GM19240 (cell line): ENCODE measurements at regions not wholly inside any gene's neighbourhood (a gene's known extent, or its start where the extent isn't known, plus 50 kb on each side); places are given as distances from the start of the nearest gene placed in this dataset.

ENCODE experiments used
- DNase-seq: peaks from one replicate; pipeline ENCODE4 v3.0.0; 2011; ENCODE audit warnings: low spot score; ENCODE audit not compliant: insufficient read length

DNA sequence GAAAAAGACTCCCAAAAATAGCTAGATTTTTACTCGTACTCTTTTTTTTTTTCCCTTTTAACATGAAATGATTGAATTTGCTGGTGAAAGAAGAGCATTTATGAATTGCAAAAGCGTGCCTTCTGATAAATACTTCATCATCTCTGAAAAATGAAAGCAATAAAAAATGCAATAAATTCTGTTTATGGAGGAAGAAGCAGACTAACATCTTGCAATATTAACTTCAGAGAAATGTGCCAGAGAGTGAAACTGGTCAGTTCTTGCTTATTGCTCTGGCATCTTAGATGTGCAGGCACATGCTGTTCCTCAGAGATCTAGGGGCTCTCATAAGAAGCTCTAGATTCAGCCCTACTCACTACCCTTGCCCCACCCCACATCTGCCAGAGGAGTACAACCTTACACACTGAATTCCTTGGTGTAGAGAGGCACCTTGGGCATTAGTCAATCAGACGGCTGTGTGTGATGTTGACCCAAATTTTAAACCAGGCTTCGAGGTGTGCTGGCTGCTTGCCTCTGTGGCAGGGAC is 891.1 kb upstream of the GHITM start:
- no peak for DNase-seq

DNA sequence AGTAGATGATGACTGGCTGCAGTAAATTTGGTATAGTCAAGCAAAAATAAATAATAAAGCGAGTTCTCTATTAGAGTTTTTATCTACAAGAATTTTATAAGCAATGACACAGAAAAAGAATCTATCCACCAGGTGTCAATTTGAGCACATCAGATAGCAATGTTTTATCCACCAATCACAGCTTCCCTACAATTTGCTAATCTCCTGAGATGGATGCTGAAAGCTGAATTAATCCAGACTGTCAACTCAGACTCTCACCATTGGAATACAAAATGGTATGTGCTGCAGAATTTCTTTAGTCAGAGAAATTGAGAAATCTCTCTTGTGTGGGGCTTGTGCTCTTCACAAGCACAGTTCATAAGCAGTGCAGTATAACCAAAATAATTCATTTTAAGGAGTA is 888.9 kb upstream of the GHITM start:
- no peak for DNase-seq

DNA sequence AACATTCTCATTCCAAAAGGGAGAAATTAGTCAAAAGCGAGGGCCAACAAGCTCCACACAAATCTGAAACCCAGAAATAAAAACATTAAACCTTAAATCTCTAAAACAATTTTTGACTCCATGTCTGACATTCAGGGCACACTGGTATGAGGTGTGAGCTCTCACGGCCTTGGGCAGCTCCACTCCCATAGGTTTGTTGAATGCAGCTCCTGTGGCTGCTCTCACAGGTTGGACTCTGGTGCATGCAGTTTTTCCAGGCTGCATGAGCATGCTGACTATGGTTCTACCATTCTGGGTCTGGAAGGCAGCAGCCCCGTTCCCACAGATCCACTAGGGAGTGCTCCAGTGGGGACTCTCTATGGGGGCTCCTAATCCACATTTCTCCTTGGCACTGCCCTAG is 887.1 kb upstream of the GHITM start:
- DNase-seq: no peak

DNA sequence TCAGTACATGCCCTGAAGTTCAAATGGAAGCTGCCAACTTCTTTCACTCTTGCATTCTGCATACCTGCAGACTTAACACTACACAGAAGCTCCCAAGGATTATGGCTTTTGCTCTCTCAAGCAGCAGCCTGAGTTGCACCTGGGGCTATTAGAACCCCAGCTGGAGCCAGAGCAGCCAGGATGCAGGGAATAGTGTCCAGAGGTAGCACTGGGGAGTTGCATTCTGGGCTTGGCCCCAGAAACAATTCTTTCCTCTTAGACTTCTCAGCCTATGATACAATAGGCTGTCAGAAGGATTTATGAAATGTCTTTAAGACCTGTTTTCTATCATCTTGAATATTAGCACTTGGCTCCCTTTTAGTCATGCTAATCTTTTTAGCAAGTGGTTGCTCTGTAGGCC is 886.7 kb upstream of the GHITM start:
- DNase-seq: no peak

DNA sequence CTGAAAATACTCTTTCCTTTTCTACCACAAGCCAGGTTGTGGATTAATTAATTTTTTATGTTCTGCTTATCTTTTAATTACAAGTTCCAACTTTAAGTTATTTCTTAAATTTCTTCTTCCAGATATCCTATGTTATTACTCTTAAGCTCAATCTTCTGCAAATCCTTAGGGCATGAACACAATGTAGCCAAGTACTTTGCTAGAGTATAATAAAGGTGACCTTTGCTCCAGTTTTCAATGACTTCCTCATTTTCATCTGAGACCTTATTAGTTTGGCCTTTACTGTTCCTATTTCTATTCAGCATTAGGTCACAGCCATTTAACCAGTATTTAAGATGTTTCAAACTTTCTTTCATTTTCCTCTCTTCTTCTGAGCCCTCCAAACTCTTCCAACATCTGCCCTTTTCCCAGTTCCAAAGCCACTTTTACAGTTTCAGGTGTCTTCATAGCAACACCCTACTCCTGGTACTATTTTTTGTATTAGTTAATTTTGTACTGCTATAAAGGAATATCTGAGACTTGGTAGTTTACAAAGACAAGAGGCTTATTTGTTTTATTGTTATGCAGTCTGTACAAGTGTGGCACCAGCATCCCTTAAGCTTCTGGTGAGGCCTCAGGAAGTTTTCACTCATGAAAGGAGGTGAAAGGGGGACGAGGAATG is 886.2 kb upstream of the GHITM start:
- DNase-seq: no peak

DNA sequence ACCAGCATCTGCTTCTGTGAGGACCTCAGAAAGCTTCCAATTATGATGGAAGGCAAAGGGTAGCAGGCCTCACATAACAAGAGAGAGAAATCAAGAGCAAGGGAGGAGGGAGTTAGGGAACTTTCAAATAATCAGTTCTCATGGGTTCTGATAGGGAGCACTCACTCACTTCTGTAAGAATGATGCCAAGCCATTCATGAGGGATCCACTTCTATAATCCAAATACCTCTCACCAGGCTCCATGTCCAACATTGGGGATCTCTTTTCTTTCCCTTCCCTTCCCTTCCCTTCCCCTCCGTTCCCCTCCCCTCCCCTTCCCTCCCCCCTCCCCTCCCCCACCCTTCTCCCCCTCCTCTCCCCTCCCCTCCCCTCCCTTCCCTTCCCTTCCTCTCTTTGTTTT is 884.6 kb upstream of the GHITM start:
- DNase-seq: no peak

GRCh38 chr10:83262434-83262833 is 876.9 kb upstream of the GHITM start:
- no peak for DNase-seq

GRCh38 chr10:83272666-83273434 is 866.5 kb upstream of the GHITM start:
- DNase-seq: no peak

DNA sequence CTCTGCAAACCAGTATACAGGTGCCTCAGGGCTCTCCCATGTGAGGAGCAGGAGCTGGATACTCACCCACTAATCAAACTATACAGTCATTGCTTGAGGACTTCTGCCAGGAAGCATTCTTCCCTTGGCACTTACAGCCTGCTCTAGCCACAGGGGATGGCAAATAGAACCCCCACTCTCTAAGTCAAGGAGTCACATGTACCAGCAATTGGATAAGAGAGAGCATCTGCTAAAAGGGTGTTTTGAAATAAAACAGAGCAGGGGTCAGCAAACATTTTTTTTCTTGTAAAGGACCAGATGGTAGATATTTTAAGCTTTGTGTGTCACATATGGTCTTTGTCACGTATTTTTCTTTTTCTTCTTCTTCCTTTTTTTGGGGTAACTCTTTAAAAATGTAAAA is 865.2 kb upstream of the GHITM start:
- no peak for DNase-seq

DNA sequence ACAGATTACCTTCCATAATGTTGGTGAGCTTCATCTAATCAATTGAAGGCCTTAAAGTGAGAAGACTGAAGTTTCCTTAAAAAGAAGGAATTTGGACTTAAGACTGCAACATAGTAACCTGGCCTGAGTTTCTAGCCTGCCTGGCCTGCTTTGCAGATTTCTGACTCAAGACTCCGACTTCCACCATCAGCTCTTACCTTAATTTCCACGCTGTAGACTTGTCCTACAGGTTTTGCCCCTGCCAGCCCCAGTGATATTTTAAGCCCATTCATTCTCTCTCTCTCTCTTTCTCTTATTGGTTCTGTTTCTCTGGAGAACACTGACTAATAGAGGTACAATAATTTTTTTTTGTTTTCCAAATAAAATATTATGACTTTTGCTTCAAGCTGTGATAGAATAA is 862.3 kb upstream of the GHITM start:
- no peak for DNase-seq

- no peak for DNase-seq
Measured at GRCh38 chr10:83283151-83283550, 856.2 kb upstream of the GHITM start.

DNA sequence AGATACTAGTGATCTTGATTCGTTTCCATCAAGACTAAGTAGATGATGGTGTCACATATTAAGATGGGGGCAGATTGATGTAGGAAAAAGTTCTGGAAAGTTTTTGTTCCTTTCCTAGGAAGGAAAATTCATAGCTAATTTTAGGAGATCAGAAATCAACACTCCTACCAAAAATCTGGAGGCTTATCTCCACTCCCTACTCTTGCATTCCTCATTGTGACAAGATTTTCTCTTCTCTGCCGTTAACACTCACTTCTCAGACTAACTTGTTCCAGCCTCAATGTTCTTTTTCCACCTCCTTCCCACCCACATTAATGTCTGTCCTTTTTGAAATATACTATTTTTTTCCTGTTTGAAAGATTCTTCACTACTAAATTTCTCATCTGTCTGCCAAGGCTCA is 851.9 kb upstream of the GHITM start:
- DNase-seq: no peak

- DNase-seq: no peak
Measured at GRCh38 chr10:83289373-83289772, 849.9 kb upstream of the GHITM start.

GRCh38 chr10:83289948-83290347 is 849.4 kb upstream of the GHITM start:
- DNase-seq: no peak

DNA sequence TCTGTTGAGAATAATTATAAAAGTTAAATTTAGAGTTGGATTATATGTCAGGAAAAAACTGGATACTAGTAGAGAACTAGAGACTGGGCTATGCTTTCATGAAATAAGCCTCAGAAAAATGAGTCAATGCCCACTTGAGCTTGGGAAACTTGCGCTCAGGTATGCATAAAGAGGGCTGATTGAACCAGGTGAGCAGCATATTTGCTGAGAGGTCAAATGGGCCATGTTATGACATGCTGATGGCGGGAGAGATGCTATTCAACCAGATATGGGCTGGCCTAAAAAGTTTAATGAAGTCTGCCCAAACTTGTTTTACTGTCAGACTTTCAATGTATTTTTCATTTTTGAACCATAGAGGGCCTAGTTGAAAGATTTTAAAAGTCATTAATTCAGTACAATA is 837.6 kb upstream of the GHITM start:
- DNase-seq: no peak

- DNase-seq: no peak
Measured at GRCh38 chr10:83302623-83303022, 836.7 kb upstream of the GHITM start.

GRCh38 chr10:83310688-83311087 is 828.6 kb upstream of the GHITM start:
- DNase-seq: no peak

DNA sequence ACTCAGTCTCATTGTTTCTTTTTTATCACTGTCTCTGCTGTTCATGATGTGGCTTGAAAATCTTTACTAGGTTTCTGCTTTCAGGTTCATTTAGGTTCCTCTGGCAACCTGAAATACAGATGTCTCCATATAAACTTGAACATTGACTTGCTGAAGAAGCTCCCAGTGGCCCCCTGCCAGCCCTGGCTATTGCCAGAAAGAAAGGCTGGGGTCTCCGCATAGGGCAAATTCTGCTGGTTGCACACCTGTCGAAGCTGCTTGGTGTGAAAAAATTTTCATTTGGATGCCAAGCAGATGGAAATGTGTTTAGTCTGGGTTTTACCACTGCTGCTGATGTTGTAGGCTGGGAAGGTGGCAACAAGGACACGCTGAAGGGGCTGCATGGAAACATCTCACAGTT is 826.7 kb upstream of the GHITM start:
- DNase-seq: no peak

DNA sequence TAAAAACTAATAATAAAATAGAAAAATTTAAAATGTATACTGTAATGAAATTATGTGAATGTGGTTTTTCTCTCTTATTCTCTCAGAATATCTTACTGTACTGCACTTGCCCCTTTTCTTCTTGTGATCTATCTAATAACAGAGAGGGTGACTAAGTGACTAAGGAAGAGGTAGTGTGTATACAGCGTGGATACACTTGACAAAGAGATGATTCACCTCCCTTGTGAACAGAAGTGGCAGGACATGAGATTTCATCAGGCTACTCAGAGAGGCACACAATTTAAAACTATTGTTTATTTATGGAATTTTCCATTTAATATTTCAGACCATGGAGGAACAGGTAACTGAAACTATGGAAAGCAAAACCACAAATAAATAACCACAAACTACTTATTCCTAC is 806.6 kb upstream of the GHITM start:
- DNase-seq: no peak

DNA sequence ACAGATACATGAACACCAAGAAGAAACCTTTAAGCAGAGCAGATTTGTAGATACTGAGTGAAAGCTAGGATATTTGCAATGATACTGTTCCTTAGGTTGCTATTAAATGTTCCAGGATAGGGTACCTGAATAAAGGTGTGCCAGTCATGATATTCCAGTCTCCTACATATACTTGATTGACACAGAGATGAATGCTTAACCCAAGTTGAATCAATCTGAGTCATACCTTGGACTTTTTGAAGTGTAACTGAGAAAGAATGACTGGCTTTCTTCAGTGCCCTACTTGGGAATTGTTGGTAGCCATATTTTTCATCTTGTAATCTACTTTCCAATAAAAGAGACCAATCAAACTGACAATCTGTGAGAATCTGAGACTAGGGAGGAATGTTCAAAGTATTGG is 805.7 kb upstream of the GHITM start:
- DNase-seq: no peak

- no peak for DNase-seq
Measured at GRCh38 chr10:83343676-83344075, 795.6 kb upstream of the GHITM start.

DNA sequence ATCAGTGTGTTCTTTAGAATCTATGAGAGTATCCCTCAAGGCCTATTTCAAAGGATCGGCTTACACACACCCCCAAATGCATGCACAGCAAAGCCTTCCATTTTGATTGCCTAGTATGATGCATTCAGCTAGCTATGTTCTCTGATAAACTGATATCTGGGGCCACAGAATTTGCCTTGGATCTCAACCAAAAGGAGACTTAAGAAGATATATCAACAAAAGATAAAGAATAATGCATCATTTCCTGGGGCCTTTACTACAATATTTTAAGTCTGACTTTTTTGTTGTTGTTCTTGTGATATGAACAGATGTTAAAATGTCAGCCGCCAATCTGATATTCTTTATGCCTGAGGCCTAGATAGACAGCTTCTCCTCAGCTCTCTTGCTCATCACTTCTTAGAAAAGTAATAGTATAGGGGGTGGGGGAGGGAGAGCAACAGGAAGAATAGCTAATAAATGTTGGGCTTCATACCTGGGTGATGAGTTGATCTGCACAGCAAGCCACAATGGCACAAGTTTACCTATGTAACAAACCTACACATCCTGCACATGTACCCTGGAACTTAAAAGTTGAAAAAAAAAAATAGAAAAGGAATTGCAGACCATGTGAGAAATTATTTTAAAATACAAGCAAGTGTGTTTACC is 792.9 kb upstream of the GHITM start:
- no peak for DNase-seq

GRCh38 chr10:83352588-83352987 is 786.7 kb upstream of the GHITM start:
- DNase-seq: no peak
